H1 (cell line): ENCODE measurements at regions not wholly inside any gene's neighbourhood (a gene's known extent, or its start where the extent isn't known, plus 50 kb on each side); places are given as distances from the start of the nearest gene placed in this dataset.

ENCODE experiments used
- ASH2L ChIP-seq: fragments of 200-600, 300-600 bp; sonication (generic); IDR thresholded peaks from one replicate; pipeline ENCODE4 v1.7.1; 2017; ENCODE audit warnings: low read length
- E2F6 ChIP-seq: IDR thresholded peaks from 2 replicates; pipeline ENCODE4 v1.6.1; 2012; ENCODE audit warnings: inconsistent platforms
- RBBP5 ChIP-seq: IDR thresholded peaks from 2 replicates; pipeline ENCODE4 v1.7.1; 2012; ENCODE audit warnings: low read depth, mild to moderate bottlenecking, inconsistent platforms, low read length, moderate library complexity, borderline replicate concordance
- TAF1 ChIP-seq: IDR thresholded peaks from 2 replicates; pipeline ENCODE4 v1.6.1; 2011; ENCODE audit warnings: mild to moderate bottlenecking, low read depth, low read length

DNA sequence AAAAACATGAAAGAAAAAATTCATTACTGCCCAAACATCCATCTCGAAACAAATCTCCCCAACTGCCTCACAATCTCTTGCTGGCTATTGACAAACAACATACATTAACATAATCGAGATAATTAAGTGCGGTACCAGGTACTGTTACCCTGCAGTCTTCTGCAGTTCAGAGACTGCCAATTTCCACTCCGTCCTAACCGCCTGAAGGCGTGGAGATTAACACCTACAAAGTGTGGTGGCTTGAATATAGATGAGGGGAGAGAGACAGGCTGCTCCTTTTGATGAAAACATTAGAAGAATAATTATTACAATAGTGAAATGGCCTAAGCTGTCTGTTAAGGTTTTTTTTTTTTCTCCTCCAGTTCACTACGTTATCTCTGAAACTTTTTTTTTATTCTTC lies 258.9 kb upstream of the SOX4 start (continued):
- no peak for TF ChIP-seq E2F6
- no peak for TF ChIP-seq TAF1
- TF ChIP-seq ASH2L: no peak
- TF ChIP-seq RBBP5: no peak
